ENCODE measurements at regions not wholly inside any gene's neighbourhood (a gene's known extent, or its start where the extent isn't known, plus 50 kb on each side); places are given as distances from the start of the nearest gene placed in this dataset.

GRCh38 chr9:31776471-31776870 lies 608.0 kb upstream of the ACO1 start:
- peaks cover 14 to 18% of the 10 kb centered on the region in 2 experiments for H3K9me3 ChIP-seq (ENCODE audit: insufficient read depth in 2 of 2, low read depth in 1 of 2, low read length in 1 of 2)
- H2BK20ac ChIP-seq (ENCODE audit: low read length) = no peak overlapping the region
- FAIRE-seq (no peak), DNase-seq (ENCODE audit: low read depth in 1 of 2, low spot score in 2 of 2) (no peak)
- H3K27me3 ChIP-seq (replicated peaks in 1 of 4; ENCODE audit: control insufficient read depth in 3 of 4, extremely low read depth in 1 of 4, insufficient read depth in 3 of 4, low read length in 3 of 4) = no peaks in the 10 kb centered on the region
- H4K5ac ChIP-seq (ENCODE audit: insufficient read length, low read depth, low read length) = no peak overlapping the region
- H3K79me2 ChIP-seq (ENCODE audit: control insufficient read depth in 1 of 2, insufficient read depth in 2 of 2, low read length in 2 of 2) = no peaks in the 10 kb centered on the region
- H3K4me3 ChIP-seq (ENCODE audit: extremely low read depth in 1 of 4, insufficient read depth in 2 of 4, low read depth in 3 of 4, low read length in 4 of 4) = no peak overlapping the region
- no peak overlapping the region for H3K18ac ChIP-seq (ENCODE audit: extremely low read depth, low read length)
- H3K79me1 ChIP-seq (ENCODE audit: low read depth, low read length) = no peaks in the 10 kb centered on the region
- no peak overlapping the region for H4K91ac ChIP-seq (replicated peaks; ENCODE audit: insufficient read length, low read length)
- H3K23me2 ChIP-seq (ENCODE audit: low read depth, low read length) = no peaks in the 10 kb centered on the region
- H3K36me3 ChIP-seq (ENCODE audit: control insufficient read depth in 2 of 4, insufficient read depth in 4 of 4, low read length in 3 of 4) = 0 out of 8 replicates have a peak, but pooled peaks cover 0 to 2% (median 0%) of the 10 kb centered on the region in 4 experiments
- no peak overlapping the region for H2BK120ac ChIP-seq (replicated peaks; ENCODE audit: low read depth, low read length)
- no peaks in the 10 kb centered on the region for H3K4me1 ChIP-seq (replicated peaks in 1 of 4; ENCODE audit: control insufficient read depth in 3 of 4, insufficient read depth in 4 of 4, low read length in 3 of 4)
- no peak overlapping the region for H3K9ac ChIP-seq (replicated peaks in 1 of 4; ENCODE audit: extremely low read depth in 1 of 4, low read depth in 3 of 4, low read length in 3 of 4)
- ChIA-PET CTCF (ENCODE audit: partially characterized antibody) (no interaction called here), POLR2A (ENCODE audit: partially characterized antibody) (no interaction called here)
- no peak overlapping the region for H3K14ac ChIP-seq (ENCODE audit: insufficient read length)
- H2AK5ac ChIP-seq (ENCODE audit: low read depth, low read length) = no peak overlapping the region
- H2BK15ac ChIP-seq (ENCODE audit: low read length) = no peak overlapping the region
- H3K23ac ChIP-seq (ENCODE audit: insufficient read length) = no peak overlapping the region
- H3K4me2 ChIP-seq (ENCODE audit: insufficient read depth in 1 of 2, low read depth in 2 of 2, low read length in 2 of 2) = no peak overlapping the region
- WGBS, 2 experiments (ENCODE audit: extremely low coverage in 1 of 2, insufficient coverage in 1 of 2, insufficient read length in 1 of 2, insufficient replicate concordance in 2 of 2, low coverage in 1 of 2, low lambda C conversion rate in 2 of 2, missing lambda C conversion rate in 1 of 2) = 96% methylated on average over 3 of the region's 3 CpGs; no CpG with 5 or more reads in 1 of the 2 experiments
- H4K8ac ChIP-seq (ENCODE audit: extremely low read depth, insufficient read depth, low read length) = no peak overlapping the region
- no peak overlapping the region for H2BK5ac ChIP-seq (ENCODE audit: low read depth, low read length)
- no peak overlapping the region for H3K4ac ChIP-seq (replicated peaks; ENCODE audit: insufficient read length, low read depth, low read length)
- H3K56ac ChIP-seq (replicated peaks; ENCODE audit: insufficient read length, low read depth, low read length) = no peak overlapping the region
- no peak overlapping the region for H2BK12ac ChIP-seq (ENCODE audit: low read depth, low read length)
- H4K20me1 ChIP-seq (replicated peaks in 1 of 2; ENCODE audit: control insufficient read depth in 1 of 2, insufficient read depth in 2 of 2, low read length in 2 of 2) = no peaks in the 10 kb centered on the region
- no peak for TF ChIP-seq KDM5A (IDR thresholded peaks at IDR 0.05; ENCODE audit: low read length)
- no peak for TF ChIP-seq HDAC6 (IDR thresholded peaks at IDR 0.05; ENCODE audit: low read depth, low read length)
- TF ChIP-seq SIX5 (IDR thresholded peaks at IDR 0.05; ENCODE audit: low read depth, low read length) = no peak
- no peak for TF ChIP-seq SIN3A (conservative IDR thresholded peaks at IDR 0.05 in 1 of 2, IDR thresholded peaks at IDR 0.05 in 1 of 2; ENCODE audit: low read depth in 1 of 2, low read length in 2 of 2)
- TF ChIP-seq JUN (IDR thresholded peaks at IDR 0.05; ENCODE audit: low read depth, low read length) = no peak
- TF ChIP-seq CBX5 (IDR thresholded peaks at IDR 0.05; ENCODE audit: low read depth, low read length) = no peak
- no peak overlapping the region for H2AFZ ChIP-seq (ENCODE audit: low read length)
- no peak overlapping the region for H3K27ac ChIP-seq (ENCODE audit: low read depth, low read length)
